HG03135 (cell line): ENCODE measurements at regions not wholly inside any gene's neighbourhood (a gene's known extent, or its start where the extent isn't known, plus 50 kb on each side); places are given as distances from the start of the nearest gene placed in this dataset.
"Not testable (repeated sequence)": the region's sequence is repeated elsewhere in the genome, so short reads cannot be mapped to it uniquely, and the experiment has no call there.

ENCODE experiments used
- ATAC-seq: cut with Tn5 transposase; IDR thresholded peaks from one replicate; pipeline ENCODE4 v1.9.1; 2021; ENCODE audit warnings: mild to moderate bottlenecking, moderate library complexity; ENCODE audit not compliant: unreplicated experiment

DNA sequence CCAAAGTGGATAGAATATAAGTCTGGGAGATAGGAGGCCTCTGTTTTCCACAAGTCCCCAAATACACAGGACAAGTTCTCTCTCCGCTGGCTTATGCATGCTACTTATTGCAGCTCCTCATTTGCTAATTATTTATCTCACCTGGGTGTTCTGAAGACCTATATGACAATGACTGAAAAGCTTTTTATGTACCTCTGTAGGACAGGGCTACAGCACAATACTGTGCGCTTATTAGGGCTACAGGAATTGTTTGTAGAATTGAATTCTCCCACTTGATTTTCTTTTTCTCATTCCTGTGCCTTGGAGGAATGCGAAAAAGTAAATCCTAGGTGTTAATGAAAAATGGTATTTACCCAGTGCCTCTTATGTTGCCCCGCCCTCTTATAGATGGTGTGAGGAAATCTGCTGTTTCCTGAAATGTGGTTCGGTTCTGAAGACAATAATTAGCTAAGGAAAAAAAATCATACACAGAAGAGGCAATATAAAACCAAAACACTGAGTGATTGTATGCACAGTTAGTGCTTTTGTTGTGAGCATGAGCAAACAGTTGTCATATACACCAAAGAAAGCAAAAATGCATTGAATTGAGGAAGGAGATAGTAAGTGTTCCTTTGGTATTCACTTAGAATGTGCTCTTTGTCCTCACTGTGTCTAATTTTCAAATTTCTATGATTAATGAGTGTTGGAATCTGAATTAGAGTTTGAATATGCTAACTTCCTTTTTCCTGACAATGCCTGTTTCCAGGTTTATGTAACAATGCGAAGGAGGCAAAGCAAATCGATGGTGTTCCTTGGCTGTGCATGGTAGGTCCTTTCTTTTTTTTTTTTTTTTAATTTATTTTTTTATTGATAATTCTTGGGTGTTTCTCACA, 78.7 kb upstream of the PNPT1 start:
- no peak for ATAC-seq

DNA sequence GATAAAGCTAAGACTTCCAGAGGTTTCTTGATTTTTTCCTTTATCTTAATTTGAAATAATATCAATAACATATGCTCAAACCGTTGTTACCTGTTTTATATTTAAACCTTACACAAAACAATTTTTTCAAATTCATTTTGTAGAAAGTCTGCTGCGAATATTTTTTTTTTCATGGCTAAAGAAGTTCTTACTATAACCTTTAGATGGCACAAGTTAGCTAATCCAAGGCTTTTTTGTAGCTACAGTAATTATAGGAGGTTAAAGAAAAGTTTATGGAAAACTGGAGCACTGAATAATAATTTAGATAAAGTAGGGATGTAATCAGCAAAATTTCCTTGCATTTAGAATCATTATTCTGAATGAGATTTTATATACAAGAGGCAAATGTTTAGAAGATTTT, 78.0 kb upstream of the PNPT1 start:
- no peak for ATAC-seq

DNA sequence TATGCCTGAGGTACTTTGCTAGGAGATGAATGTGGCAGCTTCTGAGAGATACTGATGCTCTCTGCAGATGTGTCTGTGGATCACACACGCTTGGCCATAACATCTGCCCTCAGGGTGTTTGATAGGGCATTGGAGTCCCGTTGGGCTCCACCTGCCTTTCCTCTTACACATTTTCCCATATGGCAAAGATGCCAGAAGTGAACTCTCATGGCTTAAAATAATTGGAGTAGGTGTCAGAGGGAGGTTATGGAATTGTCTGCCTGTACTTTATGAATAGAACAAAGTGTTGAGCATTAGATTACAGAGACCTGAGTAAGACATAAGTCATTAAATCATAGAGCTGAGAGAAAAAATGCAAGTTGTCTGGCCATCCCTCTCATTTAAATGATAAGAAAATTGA, 75.3 kb upstream of the PNPT1 start:
- no peak for ATAC-seq

DNA sequence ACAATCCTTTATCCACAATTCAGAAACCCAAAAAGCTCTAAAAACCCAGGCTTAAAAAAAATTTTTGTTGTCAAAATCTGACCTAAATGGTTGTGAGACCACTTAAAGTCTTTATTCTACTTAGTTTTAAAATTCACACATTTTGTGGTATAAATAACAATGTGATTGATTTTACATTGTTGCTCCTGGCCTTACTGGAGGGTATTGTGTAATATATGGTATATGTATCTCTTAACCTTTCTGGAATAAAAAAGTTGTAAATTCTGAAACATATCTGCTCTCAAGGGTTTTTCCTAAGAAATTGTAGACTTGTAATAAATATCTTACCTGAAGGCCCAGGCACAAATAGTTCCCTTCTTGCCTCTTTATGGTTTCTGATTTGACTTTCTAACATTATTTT, 73.3 kb upstream of the PNPT1 start:
- ATAC-seq: no peak

DNA sequence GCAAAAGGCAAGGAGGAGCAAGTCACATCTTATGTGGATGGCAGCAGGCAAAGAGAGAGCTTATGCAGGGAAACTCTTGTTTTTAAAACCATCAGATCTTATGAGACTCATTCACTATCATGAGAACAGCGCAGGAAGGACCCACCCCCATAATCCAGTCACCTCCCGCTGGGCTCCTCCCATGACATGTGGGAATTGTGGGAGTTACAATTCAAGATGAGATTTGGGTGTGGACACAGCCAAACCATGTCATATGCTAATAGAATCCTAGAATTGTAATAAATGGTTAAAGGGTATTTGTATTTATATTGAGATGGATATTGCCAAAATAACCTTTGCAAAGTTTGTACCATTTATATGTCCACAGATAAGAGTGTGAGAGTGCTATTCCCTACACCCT, 72.1 kb upstream of the PNPT1 start:
- not testable (repeated sequence) for ATAC-seq

DNA sequence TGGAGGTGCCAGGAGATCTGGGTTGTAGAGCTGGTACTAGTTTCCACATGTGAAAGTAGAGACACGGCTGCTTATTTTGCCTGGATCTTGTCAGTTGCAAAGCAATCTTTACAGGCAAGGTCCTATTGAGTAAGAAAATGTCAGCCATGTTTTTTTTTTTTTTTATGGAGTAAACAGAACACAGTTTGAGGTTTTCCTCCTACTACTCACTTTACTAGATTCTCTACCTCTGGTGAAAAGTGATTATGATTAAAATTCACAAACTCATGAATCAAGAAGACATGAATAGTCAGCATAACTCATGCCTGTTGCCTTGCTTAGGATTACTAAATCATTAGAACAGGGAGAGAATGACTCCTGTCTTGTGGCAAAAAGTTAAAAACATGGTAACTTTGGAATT, 70.1 kb upstream of the PNPT1 start:
- ATAC-seq: no peak

DNA sequence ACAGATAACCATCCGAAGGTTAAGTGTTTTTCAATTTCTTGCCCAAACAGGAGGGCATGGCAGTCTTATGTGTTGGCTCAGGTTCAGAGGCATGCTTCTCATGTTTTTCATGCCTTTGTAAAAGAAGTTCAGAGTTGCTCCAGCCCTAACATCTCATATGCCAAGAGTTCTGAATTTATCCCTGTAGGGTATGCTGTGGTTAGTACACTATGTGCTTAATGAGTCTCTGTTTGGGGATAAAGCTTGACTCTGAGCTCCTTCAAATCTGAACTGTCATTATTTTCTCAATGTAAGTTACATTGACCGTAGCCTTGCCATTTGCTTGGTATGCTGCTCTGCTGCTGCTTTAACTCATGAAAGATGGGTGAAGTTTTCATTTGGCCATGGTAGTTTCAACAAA, 67.9 kb upstream of the PNPT1 start:
- ATAC-seq: no peak

DNA sequence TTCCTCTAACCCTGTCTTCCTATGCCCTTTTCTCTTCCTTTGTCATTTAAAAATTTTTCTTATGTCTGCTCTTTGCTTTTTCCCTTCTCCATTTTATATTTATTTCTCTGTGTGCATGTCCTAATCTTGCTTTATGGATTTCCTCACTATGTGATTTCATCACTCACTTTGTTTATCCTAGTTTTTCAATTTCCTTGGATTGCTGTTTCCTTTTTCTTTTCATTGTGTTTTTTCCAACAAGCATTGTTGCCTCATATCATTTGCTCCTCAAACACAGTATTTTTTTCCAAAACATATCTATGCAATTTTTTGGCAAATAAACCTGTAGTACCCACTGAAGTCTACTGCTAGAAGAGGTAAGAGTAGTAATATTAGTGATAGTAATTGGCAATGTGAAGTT, 67.4 kb upstream of the PNPT1 start:
- no peak for ATAC-seq

DNA sequence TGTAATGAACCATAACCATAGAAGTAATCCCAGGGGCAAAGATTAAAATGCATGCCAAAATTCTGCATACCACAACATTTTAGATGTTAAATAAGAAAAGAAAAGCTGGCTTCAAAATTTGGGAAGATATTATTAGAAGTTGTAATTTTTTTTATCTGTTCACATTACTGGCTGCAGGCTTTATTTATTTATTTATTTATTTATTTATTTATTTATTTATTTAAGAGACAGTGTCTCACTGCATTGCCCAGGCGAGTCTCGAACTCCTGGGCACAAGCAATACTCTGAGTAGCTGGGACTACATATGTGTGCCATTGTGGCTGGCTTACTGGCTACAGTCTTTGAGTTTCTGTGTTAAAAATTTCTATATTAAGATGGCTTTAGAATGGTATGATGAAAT, 66.5 kb upstream of the PNPT1 start:
- ATAC-seq: no peak

DNA sequence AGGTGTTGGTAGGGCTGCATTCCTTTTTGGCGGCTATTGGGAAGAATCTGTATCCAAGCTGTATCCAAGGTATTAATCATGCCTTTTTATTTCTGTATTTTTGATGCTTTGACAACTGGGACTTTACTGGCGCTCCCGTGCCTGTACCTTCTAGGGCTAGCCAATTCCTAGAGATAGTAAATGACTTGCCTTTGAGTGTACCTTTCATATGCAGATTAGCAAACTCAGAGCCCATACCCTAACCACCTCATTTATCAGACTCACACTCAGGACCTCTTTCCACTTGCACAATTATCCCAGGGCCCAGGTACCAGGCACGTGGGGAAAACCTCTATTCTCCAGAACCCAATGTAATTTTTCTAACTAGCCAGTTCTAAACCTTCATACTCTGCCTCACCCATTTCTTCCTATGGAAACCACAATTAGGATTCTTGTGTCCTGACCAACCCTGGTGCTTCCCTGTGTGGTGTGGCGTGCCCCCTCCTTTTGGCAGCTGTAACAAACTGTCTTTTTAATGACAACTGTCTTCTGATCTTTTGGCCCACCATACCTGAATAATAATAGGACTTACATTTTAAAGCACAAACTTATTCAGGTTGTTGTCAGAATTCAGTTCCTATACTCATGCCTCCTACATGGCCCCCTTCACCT, 65.8 kb upstream of the PNPT1 start:
- ATAC-seq: no peak

DNA sequence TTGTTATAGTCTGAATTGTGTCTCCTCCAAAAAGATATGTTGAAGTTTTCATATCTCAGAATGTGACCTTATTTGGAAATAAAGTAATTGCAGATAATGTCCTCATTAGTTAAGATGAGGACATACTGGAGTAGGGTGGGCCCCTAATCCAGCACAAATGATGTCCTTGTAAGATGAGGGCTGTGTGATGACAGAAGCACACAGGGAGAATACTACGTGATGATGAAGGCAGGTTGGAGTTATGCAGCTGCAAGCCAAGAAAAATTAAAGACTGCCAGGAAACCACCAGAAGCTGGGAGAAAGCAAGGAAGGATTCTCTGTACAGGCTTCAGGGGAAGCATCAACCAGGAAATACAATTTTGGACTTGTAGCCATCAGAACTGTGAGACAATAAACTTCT, 58.3 kb upstream of the PNPT1 start:
- ATAC-seq: no peak

DNA sequence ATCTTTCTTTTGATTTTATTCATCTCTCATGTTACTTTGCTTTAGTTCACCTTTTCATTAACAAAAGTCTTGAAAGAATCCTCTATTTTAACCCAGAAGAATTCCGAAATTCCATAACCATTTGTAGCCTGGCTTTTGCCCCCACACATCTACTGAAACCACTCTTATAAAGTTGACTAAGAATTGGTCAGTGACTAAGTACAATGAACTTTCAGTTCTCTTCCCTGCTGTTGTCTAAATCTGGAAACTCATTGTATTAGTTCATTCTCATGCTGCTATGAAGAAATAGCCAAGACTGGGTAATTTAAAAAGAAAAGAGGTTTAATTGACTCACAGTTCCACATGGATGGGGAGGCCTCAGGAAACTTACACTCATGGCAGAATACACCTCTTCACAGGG, 49.9 kb upstream of the PNPT1 start:
- ATAC-seq: no peak
